Vagina (tissue), 2 donors: ENCODE measurements at regions not wholly inside any gene's neighbourhood (a gene's known extent, or its start where the extent isn't known, plus 50 kb on each side); places are given as distances from the start of the nearest gene placed in this dataset.

Experiments used
- DNase-seq, 2 donors: peaks; one replicate each; pipeline ENCODE4 v3.0.0-alpha.2; 2017; ENCODE audit errors: extremely low spot score in 2 of 2
- H3K27ac ChIP-seq: fragments of 200-600 bp; sonication (generic); one replicate; pipeline ENCODE4 v1.5.1; 2019
- H3K27me3 ChIP-seq: fragments of 200-600 bp; sonication (generic); one replicate; pipeline ENCODE4 v1.5.1; 2019
- H3K36me3 ChIP-seq, 2 donors: fragments of 200-600 bp; sonication (generic); one replicate each; pipeline ENCODE4 v1.5.1; 2017 to 2019
- H3K4me1 ChIP-seq: fragments of 200-600 bp; sonication (generic); one replicate; pipeline ENCODE4 v1.5.1; 2019
- H3K4me3 ChIP-seq, 2 donors: fragments of 200-600 bp; sonication (generic); 1 replicate in 1 of 2; 2 replicates in 1 of 2; pipeline ENCODE4 v1.5.1; 2016 to 2019
- H3K9me3 ChIP-seq: fragments of 200-600 bp; sonication (generic); one replicate; pipeline ENCODE4 v1.5.1; 2019
- CTCF ChIP-seq, 3 experiments: fragments of 450-650 bp in 2 of 3; fragments of 200-600 bp in 1 of 3; sonication (generic) in 1 of 3; IDR thresholded peaks; one replicate each; pipeline ENCODE4 v1.5.1; 2017 to 2019; ENCODE audit warnings: antibody characterized with exemption in 3 of 3, mild to moderate bottlenecking in 2 of 3, moderate library complexity in 2 of 3
- POLR2A ChIP-seq, 2 donors: fragments of 450-650 bp; IDR thresholded peaks; one replicate each; pipeline ENCODE4 v1.6.1; 2017; ENCODE audit warnings: antibody characterized with exemption in 2 of 2, mild to moderate bottlenecking in 2 of 2, moderate library complexity in 2 of 2
- POLR2AphosphoS5 ChIP-seq, 2 donors: sonication (generic); formaldehyde crosslinking; IDR thresholded peaks; one replicate each; pipeline ENCODE4 v1.9.0; 2017; ENCODE audit warnings: antibody characterized with exemption in 2 of 2, mild to moderate bottlenecking in 2 of 2, low read depth in 1 of 2; ENCODE audit not compliant: insufficient read depth in 1 of 2
- intact Hi-C: fragments of 100-400 bp; cut with DNase I; formaldehyde crosslinking; loops from one replicate; pipeline ENCODE4 v1.15.1; 2023

GRCh38 chr6:159564456-159564855, 128.6 kb downstream of the SOD2 start:
- no peaks in the 10 kb centered on the region for H3K27me3 ChIP-seq
- DNase-seq: no peak
- H3K4me3 ChIP-seq: no peak overlapping the region
- no peaks in the 10 kb centered on the region for H3K36me3 ChIP-seq
- H3K9me3 ChIP-seq: no peaks in the 10 kb centered on the region
- TF ChIP-seq POLR2A (IDR thresholded peaks at IDR 0.05): no peak
- TF ChIP-seq POLR2AphosphoS5 (IDR thresholded peaks at IDR 0.05; ENCODE audit: insufficient read depth in 1 of 2, low read depth in 1 of 2): no peak
- no peak for TF ChIP-seq CTCF (IDR thresholded peaks at IDR 0.05)
- no peaks in the 10 kb centered on the region for H3K4me1 ChIP-seq
- intact Hi-C loops: no loop called here
- H3K27ac ChIP-seq: no peak overlapping the region

- no peak for DNase-seq
- Histone ChIP-seq H3K4me1 (no peaks in the 10 kb centered on the region), H3K4me3 (no peak overlapping the region), H3K27me3 (no peaks in the 10 kb centered on the region), H3K36me3 (no peaks in the 10 kb centered on the region), H3K27ac (no peak overlapping the region), H3K9me3 (no peaks in the 10 kb centered on the region)
- intact Hi-C loops: no loop called here
- TF ChIP-seq POLR2AphosphoS5 (IDR thresholded peaks at IDR 0.05; ENCODE audit: insufficient read depth in 1 of 2, low read depth in 1 of 2): no peak
These were observed 136.0 kb downstream of the SOD2 start for GRCh38 chr6:159557031-159557430.

DNA sequence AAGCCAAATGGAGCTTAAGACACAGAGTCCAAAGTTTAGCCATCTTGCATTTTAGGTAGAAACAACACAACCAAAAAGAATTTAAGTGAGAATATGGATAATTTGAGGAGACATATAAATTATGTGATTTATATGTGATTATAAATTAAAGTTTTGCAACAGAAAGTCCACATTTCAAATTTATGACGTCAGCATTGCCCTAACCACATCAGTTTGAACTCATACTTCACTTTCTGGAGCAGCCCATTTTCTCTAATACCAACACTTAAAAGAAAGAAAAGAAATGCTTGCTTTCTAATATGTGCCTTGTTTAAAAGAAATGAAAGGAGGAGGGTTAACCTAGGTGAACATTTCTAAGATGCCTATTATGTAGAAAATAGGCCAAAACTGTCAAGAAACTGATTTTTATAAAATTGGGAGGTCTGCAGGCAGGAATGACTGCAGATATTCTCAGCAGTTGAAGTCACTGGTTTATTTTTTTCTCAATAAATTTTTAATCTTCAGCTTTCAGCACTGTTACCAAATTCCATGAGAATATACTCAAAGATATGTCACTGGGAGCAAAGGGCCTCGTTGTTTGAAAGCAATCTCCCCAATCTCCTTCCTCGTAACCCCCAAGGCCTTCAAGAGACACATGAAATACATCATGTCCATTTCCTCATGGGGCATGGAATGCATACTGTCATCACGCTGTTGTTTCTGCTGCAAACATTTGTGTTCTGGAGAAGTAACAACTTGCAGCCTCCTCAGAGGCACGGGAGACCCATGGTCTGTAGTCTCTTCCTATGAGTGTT, 137.8 kb downstream of the SOD2 start:
- H3K27ac ChIP-seq: no peak overlapping the region
- no peak overlapping the region for H3K4me3 ChIP-seq
- no peaks in the 10 kb centered on the region for H3K9me3 ChIP-seq
- H3K36me3 ChIP-seq: no peaks in the 10 kb centered on the region
- no peak for DNase-seq
- intact Hi-C loops: no loop called here
- no peaks in the 10 kb centered on the region for H3K4me1 ChIP-seq
- TF ChIP-seq CTCF (IDR thresholded peaks at IDR 0.05) (no peak), POLR2A (IDR thresholded peaks at IDR 0.05) (no peak), POLR2AphosphoS5 (IDR thresholded peaks at IDR 0.05; ENCODE audit: insufficient read depth in 1 of 2, low read depth in 1 of 2) (no peak)
- H3K27me3 ChIP-seq: no peaks in the 10 kb centered on the region

DNA sequence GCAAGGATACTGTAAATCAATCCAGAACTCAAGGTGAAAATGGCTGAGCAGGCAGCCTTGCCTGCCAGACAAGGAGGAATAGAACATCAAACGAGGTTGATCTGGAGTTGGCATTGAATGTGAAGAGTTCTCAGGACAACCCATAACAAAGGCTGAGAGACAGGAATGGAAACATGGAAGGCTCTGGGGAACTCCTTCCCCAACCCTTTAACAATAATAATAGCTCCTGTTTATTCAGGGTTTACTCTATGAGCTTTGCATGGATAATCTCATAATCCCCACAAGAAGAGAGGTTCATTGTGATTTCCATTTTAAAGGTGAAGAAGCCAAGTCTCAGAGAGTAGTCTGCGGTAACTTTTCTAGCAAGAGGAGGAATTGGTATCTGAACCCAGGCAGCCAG, 151.7 kb downstream of the SOD2 start:
- TF ChIP-seq POLR2A (IDR thresholded peaks at IDR 0.05) (no peak), POLR2AphosphoS5 (IDR thresholded peaks at IDR 0.05; ENCODE audit: insufficient read depth in 1 of 2, low read depth in 1 of 2) (no peak), CTCF (IDR thresholded peaks at IDR 0.05) (no peak)
- no peak for DNase-seq
- intact Hi-C loops: no loop called here
- Histone ChIP-seq H3K9me3 (no peaks in the 10 kb centered on the region), H3K36me3 (no peaks in the 10 kb centered on the region), H3K4me1 (no peaks in the 10 kb centered on the region), H3K27ac (no peak overlapping the region), H3K27me3 (no peaks in the 10 kb centered on the region), H3K4me3 (no peak overlapping the region)

DNA sequence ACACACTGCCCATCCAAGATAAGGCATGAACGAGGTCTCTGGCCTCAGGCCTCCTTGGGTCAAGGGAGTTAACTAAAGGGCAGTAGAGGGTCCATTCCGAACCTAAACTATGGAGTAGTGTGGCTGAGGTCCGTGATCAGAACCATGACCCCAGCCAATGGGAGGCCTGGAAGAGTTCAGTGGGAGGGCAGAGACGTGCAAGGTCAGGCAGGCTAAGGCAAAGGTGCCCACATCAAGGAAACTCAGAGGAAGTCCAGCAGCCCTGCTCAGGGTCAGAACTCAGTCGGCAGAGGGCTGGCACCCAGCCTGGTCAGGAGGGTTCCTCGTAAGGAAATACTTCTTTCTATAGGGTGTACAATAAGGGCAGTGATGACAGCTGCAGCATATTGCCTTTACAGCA, 152.2 kb downstream of the SOD2 start:
- DNase-seq: no peak
- intact Hi-C loops: no loop called here
- no peaks in the 10 kb centered on the region for H3K4me1 ChIP-seq
- H3K9me3 ChIP-seq: no peaks in the 10 kb centered on the region
- no peaks in the 10 kb centered on the region for H3K36me3 ChIP-seq
- H3K27me3 ChIP-seq: no peaks in the 10 kb centered on the region
- no peak overlapping the region for H3K4me3 ChIP-seq
- H3K27ac ChIP-seq: no peak overlapping the region
- TF ChIP-seq POLR2A (IDR thresholded peaks at IDR 0.05): no peak
- no peak for TF ChIP-seq POLR2AphosphoS5 (IDR thresholded peaks at IDR 0.05; ENCODE audit: insufficient read depth in 1 of 2, low read depth in 1 of 2)
- TF ChIP-seq CTCF (IDR thresholded peaks at IDR 0.05): no peak
